ENCODE measurements at regions not wholly inside any gene's neighbourhood (a gene's known extent, or its start where the extent isn't known, plus 50 kb on each side); places are given as distances from the start of the nearest gene placed in this dataset.
"Not testable (repeated sequence)": the region's sequence is repeated elsewhere in the genome, so short reads cannot be mapped to it uniquely, and the experiment has no call there.

GRCh38 chr5:117343726-117344125, 769.1 kb upstream of the SEMA6A start:
- not testable (repeated sequence) for TF ChIP-seq CTCF, POLR2AphosphoS5 (IDR thresholded peaks at IDR 0.05)
